Esophagus muscularis mucosa (tissue), 4 donors: ENCODE measurements at regions not wholly inside any gene's neighbourhood (a gene's known extent, or its start where the extent isn't known, plus 50 kb on each side); places are given as distances from the start of the nearest gene placed in this dataset.

ENCODE experiments used
- CTCF ChIP-seq, 3 experiments: fragments of 200-600 bp in 2 of 3; fragments of 450-650 bp in 1 of 3; sonication (generic) in 2 of 3; IDR thresholded peaks; one replicate each; pipeline ENCODE4 v1.5.1; 2017 to 2019; ENCODE audit warnings: antibody characterized with exemption in 3 of 3, mild to moderate bottlenecking in 2 of 3, moderate library complexity in 1 of 3
- EP300 ChIP-seq: sonication (generic); formaldehyde crosslinking; IDR thresholded peaks from one replicate; pipeline ENCODE4 v1.6.1; 2017; ENCODE audit warnings: antibody characterized with exemption
- POLR2A ChIP-seq: fragments of 450-650 bp; IDR thresholded peaks from one replicate; pipeline ENCODE4 v1.6.1; 2017; ENCODE audit warnings: antibody characterized with exemption, moderate library complexity, mild to moderate bottlenecking, low read depth
- POLR2AphosphoS5 ChIP-seq, 2 donors: sonication (generic); formaldehyde crosslinking; IDR thresholded peaks; one replicate each; pipeline ENCODE4 v1.6.1; 2017; ENCODE audit warnings: antibody characterized with exemption in 2 of 2

- no peak for TF ChIP-seq POLR2A
- no peak for TF ChIP-seq CTCF (IDR thresholded peaks at IDR 0.05)
- no peak for TF ChIP-seq EP300
- TF ChIP-seq POLR2AphosphoS5 (IDR thresholded peaks at IDR 0.05): no peak
These were observed 102.7 kb downstream of the SPCS3 start for GRCh38 chr4:176422511-176422910.
